Stimulated activated CD4-positive, alpha-beta T cell treated with anti-CD3 and anti-CD28 coated beads, Interleukin-4, amount 100 ng/mL, for 48 hours (primary cell): ENCODE measurements at regions not wholly inside any gene's neighbourhood (a gene's known extent, or its start where the extent isn't known, plus 50 kb on each side); places are given as distances from the start of the nearest gene placed in this dataset.

Experiments
- DNase-seq, 2 donors: peaks; one replicate each; pipeline ENCODE4 v3.0.0-alpha.2; 2020; ENCODE audit warnings: low read depth in 2 of 2

- DNase-seq = no peak
Measured at GRCh38 chr12:111040690-111041089, 120.3 kb upstream of the MYL2 start.

- no peak for DNase-seq
Measured at GRCh38 chr12:111038941-111039340, 118.6 kb upstream of the MYL2 start.

GRCh38 chr12:111038077-111038476 is 117.7 kb upstream of the MYL2 start:
- DNase-seq = no peak

DNA sequence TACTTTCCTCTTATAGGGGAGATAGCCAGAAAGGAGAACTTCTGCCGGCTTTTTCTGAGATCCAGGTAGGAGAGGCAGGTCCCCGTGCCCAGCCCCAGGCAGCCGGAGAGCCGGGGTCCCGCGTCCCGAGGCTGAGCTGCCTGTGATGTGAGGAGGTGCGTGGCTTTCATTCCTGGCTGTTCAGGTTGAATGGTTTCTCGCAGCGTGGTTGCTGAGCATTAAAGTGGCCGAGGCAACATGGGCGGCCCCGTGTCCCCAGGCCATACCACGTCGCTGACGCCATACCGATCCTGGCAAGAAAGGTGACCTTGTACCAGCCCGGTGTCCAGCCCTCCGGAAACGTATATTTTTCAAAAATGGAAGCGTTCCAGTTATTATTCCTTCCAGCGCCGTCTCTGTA is 116.7 kb upstream of the MYL2 start:
- no peak for DNase-seq

GRCh38 chr12:111035578-111036301 is 115.4 kb upstream of the MYL2 start:
- DNase-seq = no peak

- no peak for DNase-seq
Measured at GRCh38 chr12:111034886-111035577, 114.7 kb upstream of the MYL2 start.

DNA sequence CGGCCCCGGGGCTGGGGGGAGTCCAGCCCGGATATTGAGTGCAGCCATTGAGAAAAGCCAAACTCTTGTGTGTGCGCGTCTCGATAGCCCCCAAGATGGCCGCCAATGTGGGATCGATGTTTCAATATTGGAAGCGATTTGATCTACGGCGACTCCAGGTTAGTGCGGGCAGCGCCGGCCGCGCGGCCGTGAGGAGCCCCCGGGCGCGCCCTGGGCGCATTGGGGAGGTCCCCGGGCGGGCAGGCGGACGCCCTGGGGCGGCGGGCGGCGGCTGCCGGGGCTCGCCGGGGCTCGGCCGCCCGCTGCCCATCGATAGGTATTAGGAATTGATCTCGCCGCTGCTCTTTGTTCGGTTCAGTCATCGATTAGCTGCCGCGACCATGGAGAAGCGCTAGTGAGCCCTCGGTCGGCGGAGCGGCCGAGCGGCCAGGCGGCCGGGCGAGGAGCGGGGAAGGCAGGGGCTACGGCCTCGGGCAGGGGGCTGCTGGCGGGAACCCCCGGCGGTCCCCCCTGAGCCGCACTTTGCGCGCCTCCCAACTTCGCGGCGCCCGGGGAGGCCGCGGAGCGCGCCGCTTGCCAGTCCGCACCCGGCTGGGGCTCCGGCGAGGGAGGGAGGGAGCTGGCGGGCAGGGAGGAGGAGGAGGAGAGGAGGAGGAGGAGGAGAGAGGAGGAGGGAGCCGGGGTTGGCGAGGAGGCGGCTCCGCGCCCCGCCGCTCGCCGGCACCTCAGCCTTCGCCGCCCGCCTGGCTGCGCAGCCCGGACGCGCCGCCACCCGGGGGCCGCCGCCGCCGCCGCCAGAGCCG is 113.9 kb upstream of the MYL2 start, which contains the start of gene CUX2:
TSS of gene CUX2 (plus strand) at position 83 of the 803 bp plus-strand sequence.
- DNase-seq = peak in 1 of 2 donors; percentile 11

- no peak for DNase-seq
Measured at GRCh38 chr12:111033281-111034082, 113.1 kb upstream of the MYL2 start.

DNA sequence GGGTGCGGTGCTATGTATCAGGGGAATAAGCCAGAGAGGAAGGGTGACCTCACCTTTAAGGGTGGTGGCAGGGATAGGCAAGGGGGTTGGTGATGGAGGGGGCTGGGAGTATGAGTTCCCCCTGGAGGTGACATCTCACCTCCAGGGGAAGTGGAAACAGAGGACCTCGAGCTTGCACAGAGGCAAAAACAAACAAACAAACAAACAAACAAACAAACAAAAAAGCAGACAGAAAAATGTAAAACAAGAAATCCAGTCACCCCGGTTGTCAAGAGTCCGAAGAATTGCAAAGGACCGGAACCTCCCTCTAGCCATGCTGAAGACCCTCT is 112.2 kb upstream of the MYL2 start:
- no peak for DNase-seq

DNA sequence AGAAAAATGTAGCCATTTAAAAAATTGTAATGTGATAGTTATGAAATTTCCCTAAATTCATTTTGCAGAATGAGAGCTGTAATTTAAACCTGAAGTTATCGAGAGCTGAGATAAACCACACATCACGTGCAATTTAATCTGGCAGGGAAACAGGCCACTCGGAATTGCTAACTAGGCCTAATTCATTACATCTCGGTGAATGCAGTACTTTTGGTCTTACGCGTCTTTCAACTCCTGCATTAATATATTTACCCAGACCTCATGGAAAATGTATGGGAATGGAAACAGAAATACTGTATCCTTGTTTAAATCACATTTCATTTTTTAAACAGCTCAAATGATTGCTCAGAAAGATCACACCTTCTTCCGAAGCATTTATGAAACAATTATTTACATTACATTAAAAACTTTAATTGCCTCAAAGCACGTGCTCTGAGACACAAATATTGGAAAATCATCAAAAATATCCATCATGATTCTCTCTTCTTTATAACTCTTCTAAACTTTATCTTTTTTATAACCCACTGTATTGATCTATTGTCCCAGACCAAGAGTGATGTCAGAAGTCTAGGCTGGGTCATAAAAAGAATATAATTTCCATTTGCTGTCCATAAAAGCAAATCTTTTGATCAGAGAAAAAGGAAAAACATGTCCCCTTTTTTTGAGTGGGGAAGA is 111.7 kb upstream of the MYL2 start:
- DNase-seq = no peak

DNA sequence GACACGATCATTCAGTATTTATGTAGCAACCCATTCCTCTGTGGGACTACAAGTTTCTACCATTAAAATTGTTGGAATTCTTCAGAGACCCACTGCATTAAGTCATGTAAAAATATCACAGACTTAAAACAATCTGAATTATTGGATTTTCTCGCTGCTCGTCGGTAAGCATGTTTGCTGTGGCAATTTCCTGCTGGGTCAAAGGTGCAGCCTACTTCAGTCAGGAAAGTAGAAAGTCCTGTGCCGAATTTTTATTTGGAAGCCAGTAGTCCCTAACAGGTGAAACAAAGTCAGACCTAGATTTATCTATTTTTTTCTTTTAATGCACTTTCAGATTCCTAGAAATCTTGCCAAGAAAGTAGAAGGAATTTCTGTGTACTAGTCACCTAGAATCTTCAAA is 110.4 kb upstream of the MYL2 start:
- no peak for DNase-seq

DNA sequence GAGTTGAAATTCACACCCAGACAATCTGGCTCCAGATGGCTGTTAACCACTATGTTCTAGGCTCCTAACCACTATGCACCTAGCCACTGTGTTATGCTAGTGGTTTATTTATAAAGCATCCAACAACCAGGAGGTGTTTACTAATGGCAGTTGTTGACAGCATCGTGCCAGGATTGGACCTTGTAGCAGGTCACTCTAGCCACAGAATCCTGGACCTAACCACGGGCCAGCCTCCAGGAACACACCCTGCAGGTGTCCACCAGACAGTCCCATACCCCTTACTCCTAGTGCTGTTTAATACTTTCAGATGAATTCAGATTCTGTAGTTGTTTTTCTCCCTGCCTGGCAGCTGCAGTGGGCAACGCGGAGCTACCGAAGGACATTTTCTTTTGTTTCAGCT is 109.4 kb upstream of the MYL2 start:
- no peak for DNase-seq

DNA sequence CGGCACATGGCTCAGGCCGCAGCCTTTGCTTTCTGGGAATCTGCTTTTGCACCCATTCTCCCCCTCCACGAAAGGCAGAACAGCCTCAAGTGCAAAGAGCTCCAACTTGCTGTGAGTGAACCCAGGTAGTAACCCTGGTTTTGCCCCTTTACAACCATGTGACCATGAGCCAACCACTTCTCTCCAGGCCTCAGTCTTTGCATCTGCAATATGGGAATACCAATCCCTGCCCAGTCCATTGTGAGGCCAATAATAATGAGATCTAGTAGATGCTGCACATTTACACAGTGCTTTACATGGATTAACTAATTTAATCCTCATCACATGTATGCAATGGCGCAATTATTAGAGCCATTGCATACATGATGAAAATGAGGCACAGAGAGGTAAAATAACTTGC is 108.9 kb upstream of the MYL2 start:
- no peak for DNase-seq

DNA sequence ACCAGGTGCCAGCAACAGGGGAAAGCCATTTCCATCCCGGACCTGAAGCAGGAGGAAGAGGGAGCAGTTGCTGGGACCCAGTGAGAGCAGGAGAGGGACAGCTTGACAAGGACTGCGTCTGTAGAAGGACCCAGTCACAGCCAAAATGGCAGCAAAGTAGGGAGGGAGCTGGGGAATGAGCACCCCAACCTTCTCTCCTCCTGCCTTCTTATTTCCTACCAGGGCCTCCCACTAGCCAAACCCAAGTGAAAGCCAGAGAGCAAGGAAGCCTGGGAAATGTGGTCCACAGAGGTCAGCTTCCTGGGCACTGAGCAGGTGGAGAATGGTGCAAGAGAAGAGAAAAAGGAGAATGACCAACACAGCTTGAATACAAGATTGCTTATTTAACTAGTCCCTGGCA is 108.5 kb upstream of the MYL2 start:
- no peak for DNase-seq

DNA sequence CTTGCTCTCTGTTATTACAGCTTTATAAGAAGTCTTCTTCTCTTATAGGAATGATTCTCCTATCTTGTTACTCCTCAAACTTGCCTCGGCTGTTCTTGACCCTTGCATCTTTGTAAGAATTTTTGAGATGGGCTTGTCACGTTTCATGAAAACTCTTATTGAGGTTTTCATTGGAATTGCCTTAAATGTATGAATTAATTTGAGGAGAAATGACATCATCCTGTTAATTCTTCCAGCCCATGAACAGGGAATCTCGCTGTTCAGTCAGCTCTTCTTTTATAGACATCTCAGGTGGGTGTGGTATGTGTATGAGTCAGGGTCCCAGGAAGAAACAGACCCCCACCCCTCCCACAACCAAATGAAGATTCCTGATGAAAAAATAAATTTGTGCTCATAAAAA is 107.1 kb upstream of the MYL2 start:
- DNase-seq = no peak

GRCh38 chr12:111025792-111026430 is 105.5 kb upstream of the MYL2 start:
- no peak for DNase-seq

DNA sequence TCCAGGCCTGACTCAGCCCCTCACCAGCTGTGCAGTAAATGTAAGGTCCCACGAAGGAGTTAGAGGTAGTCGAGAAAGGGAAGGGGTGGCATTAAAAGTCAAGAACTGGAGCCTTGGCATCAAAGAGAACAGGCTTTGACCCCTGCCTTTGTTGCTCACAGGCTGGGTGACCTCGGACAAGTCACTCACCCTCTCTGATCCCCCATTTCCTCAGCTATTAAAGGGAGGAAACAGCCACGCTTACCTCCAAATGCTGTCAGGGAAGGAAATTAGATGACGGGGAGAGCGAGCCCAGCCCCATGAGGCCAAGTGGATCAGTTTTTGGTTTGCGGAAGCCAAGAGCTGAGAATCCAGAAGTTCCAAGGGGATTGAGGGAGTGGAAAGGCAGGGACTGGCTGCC is 104.9 kb upstream of the MYL2 start:
- DNase-seq = no peak

DNA sequence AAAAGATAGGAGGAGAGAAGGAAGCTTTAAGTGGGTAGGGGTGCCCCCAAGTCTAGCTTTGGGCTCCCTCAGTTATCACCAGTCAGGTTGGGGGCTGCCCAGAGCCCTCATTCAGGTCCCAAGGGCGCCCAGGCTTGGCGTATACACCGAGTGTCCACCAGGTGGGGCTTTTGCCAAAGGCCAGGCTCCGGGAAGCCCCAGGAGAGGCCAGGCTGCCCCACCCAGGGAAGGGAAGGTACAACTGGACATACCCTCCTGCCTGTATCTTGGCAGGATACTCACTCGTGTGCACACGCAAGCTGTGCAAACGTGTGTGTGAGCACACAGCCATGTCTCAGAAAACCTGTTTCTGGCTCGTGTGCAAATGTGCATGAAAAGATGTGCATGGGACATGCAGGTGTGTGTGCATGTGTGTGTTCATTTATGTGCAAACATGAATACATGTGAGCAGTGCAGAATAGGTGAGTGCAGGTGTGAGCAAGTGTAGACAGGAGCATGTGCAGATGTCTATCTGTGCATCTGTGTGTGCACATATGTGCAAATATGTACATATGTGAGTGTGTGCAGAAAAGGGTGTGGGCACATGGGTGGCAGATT is 103.9 kb upstream of the MYL2 start:
- peak; percentile 42 to 50 for DNase-seq

GRCh38 chr12:111022386-111022785 is 102.0 kb upstream of the MYL2 start:
- no peak for DNase-seq

DNA sequence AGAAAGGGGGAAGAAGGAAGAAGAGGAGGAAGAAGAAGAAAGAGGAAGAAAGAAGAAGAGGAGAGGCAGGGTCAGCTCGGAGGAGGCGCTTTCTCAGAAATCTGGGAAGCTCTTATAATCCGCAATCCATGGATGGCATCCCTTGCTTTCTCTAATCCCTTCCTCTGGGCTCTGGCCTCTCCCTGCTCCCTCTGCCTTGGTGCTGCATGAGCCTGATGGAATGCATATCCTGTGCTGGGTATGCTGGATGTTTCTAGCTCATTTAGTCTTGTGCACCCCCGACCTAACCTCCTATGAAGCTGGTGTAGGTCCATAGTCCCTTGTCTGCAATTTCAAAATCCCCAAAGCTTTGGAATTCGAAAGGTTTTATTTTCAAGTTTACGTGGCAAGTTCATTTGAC is 94.2 kb upstream of the MYL2 start:
- no peak for DNase-seq

- no peak for DNase-seq
Measured at GRCh38 chr12:111012918-111013317, 92.5 kb upstream of the MYL2 start.
